C4-2B (cell line): ENCODE measurements at regions not wholly inside any gene's neighbourhood (a gene's known extent, or its start where the extent isn't known, plus 50 kb on each side); places are given as distances from the start of the nearest gene placed in this dataset.

ENCODE experiments used
- CTCF ChIP-seq: fragments of 450-650 bp; conservative IDR thresholded peaks from 2 replicates; pipeline ENCODE4 v1.5.1; 2017; ENCODE audit warnings: mild to moderate bottlenecking
- ZFX ChIP-seq: fragments of 450-650 bp; IDR thresholded peaks from 2 replicates; pipeline ENCODE4 v1.6.1; 2017

GRCh38 chr7:45359250-45359649, 201.7 kb downstream of the RAMP3 start:
- TF ChIP-seq CTCF, result no peak
- no peak for TF ChIP-seq ZFX
